ENCODE measurements at regions not wholly inside any gene's neighbourhood (a gene's known extent, or its start where the extent isn't known, plus 50 kb on each side); places are given as distances from the start of the nearest gene placed in this dataset.

DNA sequence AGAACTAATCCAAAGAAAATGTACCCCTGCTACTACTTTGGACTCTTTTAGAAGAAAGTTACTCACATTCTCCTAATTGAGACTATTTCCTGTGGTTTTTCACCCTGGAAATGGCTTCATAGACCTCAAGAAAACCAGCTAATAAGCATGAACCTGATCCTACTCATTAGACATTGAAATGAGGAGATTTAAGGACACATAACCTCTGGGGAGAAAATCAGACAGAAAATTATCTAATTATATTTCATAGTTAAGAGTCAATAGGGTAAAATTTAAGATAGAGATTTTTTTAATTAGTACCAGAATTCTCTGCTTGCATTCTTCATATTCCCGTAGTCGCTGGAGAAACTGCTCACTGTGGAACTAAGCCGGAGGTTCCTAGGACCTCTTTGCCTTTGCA lies 114.6 kb upstream of the ACP3 start:
- Histone ChIP-seq H3K4me3 (replicated peaks in 1 of 2; ENCODE audit: low read depth in 1 of 2, low read length in 2 of 2) (no peak overlapping the region), H3K36me3 (ENCODE audit: control insufficient read depth in 1 of 2, insufficient read depth in 2 of 2, low read length in 2 of 2) (no peaks in the 10 kb centered on the region), H3K9ac (ENCODE audit: low read length) (no peak overlapping the region), H3K9me2 (ENCODE audit: insufficient read depth) (no peaks in the 10 kb centered on the region), H3K4me2 (ENCODE audit: low read length) (no peak overlapping the region), H3K27ac (ENCODE audit: low read depth, low read length) (no peak overlapping the region), H4K20me1 (ENCODE audit: insufficient read depth) (no peaks in the 10 kb centered on the region), H3K27me3 (ENCODE audit: insufficient read depth, low read length) (0 out of 2 replicates have a peak, but pooled peaks cover 6% of the 10 kb centered on the region), H2AFZ (ENCODE audit: low read depth, low read length, poor library complexity, severe bottlenecking) (no peak overlapping the region), H3K9me3 (ENCODE audit: control insufficient read depth in 1 of 2, insufficient read depth in 1 of 2, low read depth in 1 of 2, low read length in 2 of 2) (no peaks in the 10 kb centered on the region), H3K4me1 (ENCODE audit: control insufficient read depth in 1 of 2, insufficient read depth in 2 of 2, low read length in 2 of 2) (no peaks in the 10 kb centered on the region), H3K79me2 (ENCODE audit: insufficient read depth, low read length) (no peaks in the 10 kb centered on the region)
- no peak for ATAC-seq
- TF ChIP-seq, protein P1, sequence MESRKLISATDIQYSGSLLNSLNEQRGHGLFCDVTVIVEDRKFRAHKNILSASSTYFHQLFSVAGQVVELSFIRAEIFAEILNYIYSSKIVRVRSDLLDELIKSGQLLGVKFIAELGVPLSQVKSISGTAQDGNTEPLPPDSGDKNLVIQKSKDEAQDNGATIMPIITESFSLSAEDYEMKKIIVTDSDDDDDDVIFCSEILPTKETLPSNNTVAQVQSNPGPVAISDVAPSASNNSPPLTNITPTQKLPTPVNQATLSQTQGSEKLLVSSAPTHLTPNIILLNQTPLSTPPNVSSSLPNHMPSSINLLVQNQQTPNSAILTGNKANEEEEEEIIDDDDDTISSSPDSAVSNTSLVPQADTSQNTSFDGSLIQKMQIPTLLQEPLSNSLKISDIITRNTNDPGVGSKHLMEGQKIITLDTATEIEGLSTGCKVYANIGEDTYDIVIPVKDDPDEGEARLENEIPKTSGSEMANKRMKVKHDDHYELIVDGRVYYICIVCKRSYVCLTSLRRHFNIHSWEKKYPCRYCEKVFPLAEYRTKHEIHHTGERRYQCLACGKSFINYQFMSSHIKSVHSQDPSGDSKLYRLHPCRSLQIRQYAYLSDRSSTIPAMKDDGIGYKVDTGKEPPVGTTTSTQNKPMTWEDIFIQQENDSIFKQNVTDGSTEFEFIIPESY (IDR thresholded peaks at IDR 0.05; ENCODE audit: extremely low read depth, insufficient replicate concordance, low read length): no peak
- TF ChIP-seq POLR2A (IDR thresholded peaks at IDR 0.05; ENCODE audit: borderline replicate concordance, extremely low read depth, insufficient read depth, insufficient read length) (no peak), SRF (IDR thresholded peaks at IDR 0.05; ENCODE audit: low read depth) (no peak), TCF7L2 (IDR thresholded peaks at IDR 0.05; ENCODE audit: borderline replicate concordance, extremely low read depth, insufficient read depth, insufficient read length) (no peak), EZH2phosphoT487 (IDR thresholded peaks at IDR 0.05; ENCODE audit: borderline replicate concordance) (no peak), JUND (IDR thresholded peaks at IDR 0.05) (no peak), EGR1 (IDR thresholded peaks at IDR 0.05; ENCODE audit: low read depth) (no peak), CBX3 (IDR thresholded peaks at IDR 0.05; ENCODE audit: low read depth) (no peak), RAD21 (IDR thresholded peaks at IDR 0.05; ENCODE audit: low read depth) (no peak), SP1 (IDR thresholded peaks at IDR 0.05; ENCODE audit: low read depth) (no peak), EZH2 (IDR thresholded peaks at IDR 0.05) (no peak), ZNF274 (IDR thresholded peaks at IDR 0.05; ENCODE audit: low read depth, low read length) (no peak), POLR2AphosphoS5 (IDR thresholded peaks at IDR 0.05; ENCODE audit: low read depth, low read length) (no peak), ZFX (IDR thresholded peaks at IDR 0.05) (no peak), YY1 (IDR thresholded peaks at IDR 0.05; ENCODE audit: extremely low read depth, insufficient replicate concordance, low read depth, low read length) (no peak), SIN3A (IDR thresholded peaks at IDR 0.05; ENCODE audit: low read depth) (no peak)
- TF ChIP-seq, protein P2, sequence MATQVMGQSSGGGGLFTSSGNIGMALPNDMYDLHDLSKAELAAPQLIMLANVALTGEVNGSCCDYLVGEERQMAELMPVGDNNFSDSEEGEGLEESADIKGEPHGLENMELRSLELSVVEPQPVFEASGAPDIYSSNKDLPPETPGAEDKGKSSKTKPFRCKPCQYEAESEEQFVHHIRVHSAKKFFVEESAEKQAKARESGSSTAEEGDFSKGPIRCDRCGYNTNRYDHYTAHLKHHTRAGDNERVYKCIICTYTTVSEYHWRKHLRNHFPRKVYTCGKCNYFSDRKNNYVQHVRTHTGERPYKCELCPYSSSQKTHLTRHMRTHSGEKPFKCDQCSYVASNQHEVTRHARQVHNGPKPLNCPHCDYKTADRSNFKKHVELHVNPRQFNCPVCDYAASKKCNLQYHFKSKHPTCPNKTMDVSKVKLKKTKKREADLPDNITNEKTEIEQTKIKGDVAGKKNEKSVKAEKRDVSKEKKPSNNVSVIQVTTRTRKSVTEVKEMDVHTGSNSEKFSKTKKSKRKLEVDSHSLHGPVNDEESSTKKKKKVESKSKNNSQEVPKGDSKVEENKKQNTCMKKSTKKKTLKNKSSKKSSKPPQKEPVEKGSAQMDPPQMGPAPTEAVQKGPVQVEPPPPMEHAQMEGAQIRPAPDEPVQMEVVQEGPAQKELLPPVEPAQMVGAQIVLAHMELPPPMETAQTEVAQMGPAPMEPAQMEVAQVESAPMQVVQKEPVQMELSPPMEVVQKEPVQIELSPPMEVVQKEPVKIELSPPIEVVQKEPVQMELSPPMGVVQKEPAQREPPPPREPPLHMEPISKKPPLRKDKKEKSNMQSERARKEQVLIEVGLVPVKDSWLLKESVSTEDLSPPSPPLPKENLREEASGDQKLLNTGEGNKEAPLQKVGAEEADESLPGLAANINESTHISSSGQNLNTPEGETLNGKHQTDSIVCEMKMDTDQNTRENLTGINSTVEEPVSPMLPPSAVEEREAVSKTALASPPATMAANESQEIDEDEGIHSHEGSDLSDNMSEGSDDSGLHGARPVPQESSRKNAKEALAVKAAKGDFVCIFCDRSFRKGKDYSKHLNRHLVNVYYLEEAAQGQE (IDR thresholded peaks at IDR 0.05; ENCODE audit: low read depth): no peak
- TF ChIP-seq, protein P3, sequence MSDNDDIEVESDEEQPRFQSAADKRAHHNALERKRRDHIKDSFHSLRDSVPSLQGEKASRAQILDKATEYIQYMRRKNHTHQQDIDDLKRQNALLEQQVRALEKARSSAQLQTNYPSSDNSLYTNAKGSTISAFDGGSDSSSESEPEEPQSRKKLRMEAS (IDR thresholded peaks at IDR 0.05): no peak
- TF ChIP-seq, protein P4, sequence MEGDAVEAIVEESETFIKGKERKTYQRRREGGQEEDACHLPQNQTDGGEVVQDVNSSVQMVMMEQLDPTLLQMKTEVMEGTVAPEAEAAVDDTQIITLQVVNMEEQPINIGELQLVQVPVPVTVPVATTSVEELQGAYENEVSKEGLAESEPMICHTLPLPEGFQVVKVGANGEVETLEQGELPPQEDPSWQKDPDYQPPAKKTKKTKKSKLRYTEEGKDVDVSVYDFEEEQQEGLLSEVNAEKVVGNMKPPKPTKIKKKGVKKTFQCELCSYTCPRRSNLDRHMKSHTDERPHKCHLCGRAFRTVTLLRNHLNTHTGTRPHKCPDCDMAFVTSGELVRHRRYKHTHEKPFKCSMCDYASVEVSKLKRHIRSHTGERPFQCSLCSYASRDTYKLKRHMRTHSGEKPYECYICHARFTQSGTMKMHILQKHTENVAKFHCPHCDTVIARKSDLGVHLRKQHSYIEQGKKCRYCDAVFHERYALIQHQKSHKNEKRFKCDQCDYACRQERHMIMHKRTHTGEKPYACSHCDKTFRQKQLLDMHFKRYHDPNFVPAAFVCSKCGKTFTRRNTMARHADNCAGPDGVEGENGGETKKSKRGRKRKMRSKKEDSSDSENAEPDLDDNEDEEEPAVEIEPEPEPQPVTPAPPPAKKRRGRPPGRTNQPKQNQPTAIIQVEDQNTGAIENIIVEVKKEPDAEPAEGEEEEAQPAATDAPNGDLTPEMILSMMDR (IDR thresholded peaks at IDR 0.05 in 2 of 3, conservative IDR thresholded peaks at IDR 0.05 in 1 of 3; ENCODE audit: borderline replicate concordance in 1 of 3, insufficient read depth in 1 of 3, low read depth in 2 of 3, low read length in 2 of 3): no peak
- POLR2A ChIA-PET: no interaction called here
- RAD21 ChIA-PET (ENCODE audit: low non-redundant PET in 1 of 2, low total read pairs in 2 of 2, uncharacterized antibody in 2 of 2, unreplicated experiment in 2 of 2): no interaction called here
- no TSS peak for BruUV-seq (replicated peaks)
- no peak for DNase-seq (ENCODE audit: low read depth, low spot score)
- CTCF ChIA-PET: no interaction called here
- intact Hi-C loops (cut with micrococcal nuclease): no loop called here

Measured in HCT116 (cell line).